Body of pancreas (tissue), 4 donors: ENCODE measurements at regions not wholly inside any gene's neighbourhood (a gene's known extent, or its start where the extent isn't known, plus 50 kb on each side); places are given as distances from the start of the nearest gene placed in this dataset.

Source experiments
- CTCF ChIP-seq, 7 experiments: fragments of 450-650 bp in 4 of 7; fragments of 200-600 bp in 3 of 7; sonication (generic) in 3 of 7; IDR thresholded peaks; one replicate each; pipeline ENCODE4 v1.5.1; 2016 to 2019; ENCODE audit warnings: antibody characterized with exemption in 7 of 7
- POLR2A ChIP-seq, 3 donors: fragments of 450-650 bp; IDR thresholded peaks; one replicate each; pipeline ENCODE4 v1.6.1; 2016; ENCODE audit warnings: antibody characterized with exemption in 3 of 3, mild to moderate bottlenecking in 2 of 3

GRCh38 chr5:9971301-9971700 is 278.4 kb downstream of the ATPSCKMT start:
- TF ChIP-seq CTCF (IDR thresholded peaks at IDR 0.05) (no peak), POLR2A (IDR thresholded peaks at IDR 0.05) (no peak)
